K562 (cell line): ENCODE measurements at regions not wholly inside any gene's neighbourhood (a gene's known extent, or its start where the extent isn't known, plus 50 kb on each side); places are given as distances from the start of the nearest gene placed in this dataset.

Source experiments
- ATAC-seq: fragments of 200-7000 bp; cut with Tn5 transposase; 3 replicates; pipeline ENCODE4 v1.9.1; 2020; ENCODE audit warnings: moderate library complexity
- BruUV-seq: library from RNA; stranded (reverse); fragments of 400-500 nt; replicated peaks from 2 replicates; lab custom pipeline; 2021; lab: Mats Ljungman, UMichigan
- CTCF ChIA-PET: fragments of 300-600 bp; formaldehyde crosslinking; extraction: SDS; loops from one replicate; lab custom pipeline; 2021; ENCODE audit warnings: low intra/inter-chr PET ratio; lab: Yijun Ruan, JAX
- POLR2A ChIA-PET: fragments of 300-600, 350-650 bp; sonication (Branson Sonifier 250); formaldehyde crosslinking; extraction: SDS; loops from one replicate; lab custom pipeline; 2021; ENCODE audit warnings: antibody characterized with exemption, inconsistent platforms; lab: Yijun Ruan, JAX
- DNase-seq, 4 experiments: peaks; one replicate each; pipeline versions ENCODE4 v3.0.0 to v3.0.0-alpha.2; 2011 to 2018; ENCODE audit warnings: low spot score in 3 of 4, mixed read lengths in 3 of 4; ENCODE audit errors: extremely low read depth in 1 of 4
- FAIRE-seq: peaks from 2 replicates; lab custom pipeline; 2011; peaks lifted over from hg19 to GRCh38; lab: Jason Lieb, UNC
- H2AFZ ChIP-seq: 2 replicates; pipeline ENCODE4 v1.6.0; 2011; ENCODE audit warnings: low read depth, low read length, control low read depth, inconsistent platforms
- H3K27ac ChIP-seq: fragments of 200-600 bp; 3 replicates; pipeline ENCODE4 v1.8.0; 2011; ENCODE audit warnings: low read depth, mild to moderate bottlenecking, control low read depth, inconsistent platforms, low read length, moderate library complexity, mixed read lengths; ENCODE audit errors: extremely low read depth
- H3K27me3 ChIP-seq, 2 experiments: fragments of 300-600 bp in 1 of 2; 2 replicates in 1 of 2; 3 replicates in 1 of 2; pipeline versions ENCODE4 v1.6.0 to v1.8.0; 2011; ENCODE audit warnings: inconsistent platforms in 2 of 2, low read length in 2 of 2, mild to moderate bottlenecking in 1 of 2, mixed read lengths in 1 of 2, moderate library complexity in 1 of 2; ENCODE audit not compliant: control insufficient read depth in 2 of 2, insufficient read depth in 2 of 2
- H3K36me3 ChIP-seq: fragments of 300-600 bp; 3 replicates; pipeline ENCODE4 v1.8.0; 2011; ENCODE audit warnings: mild to moderate bottlenecking, low read length, inconsistent platforms; ENCODE audit not compliant: control insufficient read depth, insufficient read depth
- H3K4me1 ChIP-seq, 2 experiments: fragments of 200-600 bp in 1 of 2; replicated peaks in 1 of 2; 2 replicates in 1 of 2; 3 replicates in 1 of 2; pipeline versions ENCODE4 v1.5.1 to v1.8.0; 2011; ENCODE audit warnings: inconsistent platforms in 2 of 2, low read length in 2 of 2, mild to moderate bottlenecking in 1 of 2, mixed read lengths in 1 of 2, moderate library complexity in 1 of 2; ENCODE audit not compliant: control insufficient read depth in 2 of 2, insufficient read depth in 2 of 2
- H3K4me2 ChIP-seq: 2 replicates; pipeline ENCODE4 v1.6.1; 2011; ENCODE audit warnings: low read length, control low read depth, inconsistent platforms, mixed read lengths; ENCODE audit not compliant: insufficient read depth
- H3K4me3 ChIP-seq: fragments of 200-600 bp; sonication (generic), shearing (Covaris generic); 2 replicates; pipeline ENCODE4 v1.5.1; 2016; ENCODE audit warnings: control low read depth, inconsistent platforms
- H3K79me2 ChIP-seq: fragments of 200-600 bp; 3 replicates; pipeline ENCODE4 v1.8.0; 2011; ENCODE audit warnings: low read length, inconsistent platforms; ENCODE audit not compliant: control insufficient read depth, insufficient read depth
- H3K9ac ChIP-seq, 2 experiments: 2 replicates each; pipeline versions ENCODE4 v1.6.0 to v1.6.1; 2011; ENCODE audit warnings: low read depth in 2 of 2, low read length in 2 of 2, control low read depth in 1 of 2, inconsistent platforms in 1 of 2, mild to moderate bottlenecking in 1 of 2, mixed read lengths in 1 of 2; ENCODE audit not compliant: insufficient read depth in 1 of 2
- H3K9me1 ChIP-seq: one replicate; pipeline ENCODE4 v1.6.0; 2011; ENCODE audit warnings: inconsistent platforms, mild to moderate bottlenecking, low read length, moderate library complexity; ENCODE audit not compliant: control insufficient read depth, insufficient read depth
- H3K9me3 ChIP-seq: replicated peaks from 2 replicates; pipeline ENCODE4 v1.5.1; 2011; ENCODE audit warnings: low read depth, low read length, inconsistent platforms; ENCODE audit not compliant: control insufficient read depth, insufficient read depth
- H4K20me1 ChIP-seq: replicated peaks from 2 replicates; pipeline ENCODE4 v1.6.1; 2011; ENCODE audit warnings: low read length, inconsistent platforms, mixed read lengths; ENCODE audit not compliant: control insufficient read depth, insufficient read depth
- DDX20 ChIP-seq: fragments of 450-650 bp; IDR thresholded peaks from 2 replicates; pipeline ENCODE4 v1.6.1; 2016; ENCODE audit warnings: missing genetic modification characterization, low read depth, mild to moderate bottlenecking, missing compliant biosample characterization, moderate library complexity
- DMBX1 ChIP-seq: fragments of 250-450 bp; sonication (Bioruptor Pico); IDR thresholded peaks from 2 replicates; pipeline ENCODE4 v1.8.0; 2022; ENCODE audit warnings: inconsistent platforms, mild to moderate bottlenecking, moderate library complexity, borderline replicate concordance
- JUND ChIP-seq, 2 experiments: IDR thresholded peaks; 2 replicates in 1 of 2; 3 replicates in 1 of 2; pipeline ENCODE4 v1.6.1; 2011; ENCODE audit warnings: borderline replicate concordance in 2 of 2, low read depth in 2 of 2, low read length in 2 of 2, improper control_type of control experiment in 1 of 2, missing biosample characterization in 1 of 2, missing genetic modification characterization in 1 of 2, missing genetic modification reagents in 1 of 2
- NFIC ChIP-seq: fragments of 450-650 bp; IDR thresholded peaks from 2 replicates; pipeline ENCODE4 v1.6.1; 2017; ENCODE audit warnings: mild to moderate bottlenecking, inconsistent platforms
- TFAM ChIP-seq: fragments of 250-450 bp; sonication (Bioruptor Pico); conservative IDR thresholded peaks from 2 replicates; pipeline ENCODE4 v1.5.0; 2021; ENCODE audit warnings: mild to moderate bottlenecking, moderate library complexity
- ZNF184 ChIP-seq: sonication (generic); formaldehyde crosslinking; IDR thresholded peaks from 2 replicates; pipeline ENCODE4 v1.5.0; 2020; ENCODE audit warnings: missing genetic modification reagents
- WGBS: fragments of 100-300 bp; shearing (Covaris generic); methylation state at CpG from one replicate; pipeline ENCODE4 v1.1.6; 2016; ENCODE audit warnings: low coverage, mixed read lengths; ENCODE audit not compliant: insufficient coverage; ENCODE audit errors: missing lambda C conversion rate; 5-methylcytosine and 5-hydroxymethylcytosine counted together
- in situ Hi-C: fragments of 300-500 bp; cut with MboI; formaldehyde crosslinking; loops from 4 replicates; pipeline ENCODE4 v1.15.0; 2018; ENCODE audit warnings: inconsistent platforms, mixed read lengths
- intact Hi-C: fragments of 100-400 bp; cut with micrococcal nuclease; formaldehyde crosslinking; loops from 2 replicates; pipeline ENCODE4 v1.14.2; 2022

DNA sequence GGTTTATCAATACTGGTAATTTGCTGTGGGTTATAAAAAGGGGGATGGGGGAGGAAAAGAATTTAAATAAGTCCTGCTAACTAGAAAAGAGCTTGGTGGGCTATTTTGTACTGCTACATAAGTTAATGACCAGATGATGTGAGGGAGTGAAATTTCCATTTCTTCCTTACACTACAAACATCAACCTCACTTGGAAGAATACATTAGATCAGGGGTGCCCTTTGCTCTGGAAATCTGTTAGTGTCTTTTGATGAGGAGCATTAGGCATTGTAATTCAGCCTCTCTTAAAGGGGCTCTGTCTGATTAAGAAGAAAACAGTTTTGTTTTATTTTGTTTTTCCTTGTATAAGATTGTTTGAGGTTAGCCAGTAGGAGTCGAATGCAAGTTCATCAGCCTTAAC lies 576.4 kb upstream of the TBL1XR1 start:
- Histone ChIP-seq H3K27ac (no peak overlapping the region), H3K36me3 (no peaks in the 10 kb centered on the region), H4K20me1 (no peaks in the 10 kb centered on the region), H3K9me1 (no peaks in the 10 kb centered on the region), H3K79me2 (no peaks in the 10 kb centered on the region), H3K9ac (no peak overlapping the region), H3K4me1 (no peaks in the 10 kb centered on the region; a peak in 1 of 5 replicates), H3K4me3 (no peak overlapping the region), H3K4me2 (no peak overlapping the region), H3K9me3 (no peaks in the 10 kb centered on the region), H2AFZ (no peak overlapping the region), H3K27me3 (no peaks in the 10 kb centered on the region)
- DNase-seq, result no peak
- no peak for ATAC-seq
- BruUV-seq, result no TSS peak
- no peak for TF ChIP-seq DMBX1 (CRISPR knock-in tag)
- TF ChIP-seq TFAM (CRISPR knock-in tag), result no peak
- TF ChIP-seq ZNF184 (CRISPR knock-in tag), result no peak
- TF ChIP-seq JUND (IDR thresholded peaks at IDR 0.05; ENCODE audit: borderline replicate concordance, low read depth, low read length), result no peak
- no peak for TF ChIP-seq JUND (tag; IDR thresholded peaks at IDR 0.05; ENCODE audit: borderline replicate concordance, low read depth, low read length)
- intact Hi-C loops, result loop anchor here (10.0 kb wide), 1 partner anchor 719 kb away; no protein-coding TSS in a partner anchor
- in situ Hi-C loops, result no loop called here
- 7% methylated on average over 1 of the region's 1 CpG for WGBS
- POLR2A ChIA-PET, result interaction anchor here (0.6 kb wide), 1 partner anchor 19 kb away, joined by 3 read pairs; no protein-coding TSS in a partner anchor
- FAIRE-seq, result no peak
- CTCF ChIA-PET, result no interaction called here

DNA sequence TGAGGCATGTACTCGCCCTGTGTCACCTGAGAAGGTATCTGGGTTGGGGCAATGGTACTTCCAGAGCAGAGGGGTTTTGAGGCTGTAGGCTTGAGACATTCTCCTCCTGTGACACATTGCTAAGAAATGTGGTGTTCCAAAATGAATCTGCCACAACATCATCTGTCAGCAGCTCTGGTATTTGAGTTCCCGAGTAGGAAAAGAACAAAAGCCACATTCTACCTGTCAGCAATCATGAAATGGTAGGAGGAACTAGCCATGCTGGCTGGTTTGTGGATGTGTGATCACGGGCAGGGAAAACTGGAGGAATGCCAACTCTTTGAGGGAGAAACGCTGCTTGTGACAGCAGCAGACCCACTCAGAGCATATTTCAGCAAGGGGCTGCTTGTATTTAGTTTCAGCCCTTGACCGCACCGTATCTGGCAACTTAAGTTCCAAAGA lies 579.4 kb upstream of the TBL1XR1 start:
- BruUV-seq, result no TSS peak
- POLR2A ChIA-PET, result no interaction called here
- TF ChIP-seq DDX20 (tag) (no peak), NFIC (peak; percentile 33; the same call in 1 of the 2 replicates)
- 0 out of 2 replicates have a peak overlapping the region, but pooled peaks have one; percentile 19 for H2AFZ ChIP-seq
- WGBS, result 27% methylated on average over 5 of the region's 6 CpGs
- H3K4me3 ChIP-seq, result no peak overlapping the region
- H3K27ac ChIP-seq, result no peak overlapping the region
- FAIRE-seq, result no peak
- H4K20me1 ChIP-seq, result no peaks in the 10 kb centered on the region
- H3K27me3 ChIP-seq, result no peaks in the 10 kb centered on the region
- no peaks in the 10 kb centered on the region for H3K79me2 ChIP-seq
- no peak overlapping the region for H3K9ac ChIP-seq
- in situ Hi-C loops (no loop called here), intact Hi-C loops (loop anchor here (1.0 to 10.0 kb wide), 3 partner anchors 219 to 722 kb away; no protein-coding TSS in a partner anchor)
- H3K4me1 ChIP-seq, result no peaks in the 10 kb centered on the region; a peak in 1 of 5 replicates
- no peak overlapping the region for H3K4me2 ChIP-seq
- no peaks in the 10 kb centered on the region for H3K36me3 ChIP-seq
- H3K9me1 ChIP-seq, result no peaks in the 10 kb centered on the region
- CTCF ChIA-PET, result no interaction called here
- H3K9me3 ChIP-seq, result no peaks in the 10 kb centered on the region
- ATAC-seq, result no peak
- no peak for DNase-seq
